ENCODE measurements at regions not wholly inside any gene's neighbourhood (a gene's known extent, or its start where the extent isn't known, plus 50 kb on each side); places are given as distances from the start of the nearest gene placed in this dataset.
"Not testable (repeated sequence)": the region's sequence is repeated elsewhere in the genome, so short reads cannot be mapped to it uniquely, and the experiment has no call there.

DNA sequence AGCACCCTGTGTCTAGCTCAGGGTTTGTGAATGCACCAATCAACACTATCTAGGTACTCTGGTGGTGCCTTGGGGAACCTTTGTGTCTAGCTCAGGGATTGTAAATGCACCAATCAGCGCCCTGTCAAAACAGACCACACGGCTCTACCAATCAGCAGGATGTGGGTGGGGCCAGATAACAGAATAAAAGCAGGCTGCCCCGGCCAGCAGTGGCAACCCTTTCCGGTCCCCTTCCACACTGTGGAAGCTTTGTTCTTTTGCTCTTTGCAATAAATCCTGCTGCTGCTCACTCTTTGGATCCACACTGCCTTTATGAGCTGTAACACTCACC, 138.4 kb downstream of the RFX6 start:
- TF ChIP-seq TARDBP (IDR thresholded peaks at IDR 0.05); L3MBTL2 (conservative IDR thresholded peaks at IDR 0.05); CTBP1 (IDR thresholded peaks at IDR 0.05; ENCODE audit: borderline replicate concordance): not testable (repeated sequence)
- TF ChIP-seq, protein P1, sequence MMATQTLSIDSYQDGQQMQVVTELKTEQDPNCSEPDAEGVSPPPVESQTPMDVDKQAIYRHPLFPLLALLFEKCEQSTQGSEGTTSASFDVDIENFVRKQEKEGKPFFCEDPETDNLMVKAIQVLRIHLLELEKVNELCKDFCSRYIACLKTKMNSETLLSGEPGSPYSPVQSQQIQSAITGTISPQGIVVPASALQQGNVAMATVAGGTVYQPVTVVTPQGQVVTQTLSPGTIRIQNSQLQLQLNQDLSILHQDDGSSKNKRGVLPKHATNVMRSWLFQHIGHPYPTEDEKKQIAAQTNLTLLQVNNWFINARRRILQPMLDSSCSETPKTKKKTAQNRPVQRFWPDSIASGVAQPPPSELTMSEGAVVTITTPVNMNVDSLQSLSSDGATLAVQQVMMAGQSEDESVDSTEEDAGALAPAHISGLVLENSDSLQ (IDR thresholded peaks at IDR 0.05), result not testable (repeated sequence)

All from HEK293T (cell line).